KG1 (cell line): ENCODE measurements at regions not wholly inside any gene's neighbourhood (a gene's known extent, or its start where the extent isn't known, plus 50 kb on each side); places are given as distances from the start of the nearest gene placed in this dataset.
"Not testable (repeated sequence)": the region's sequence is repeated elsewhere in the genome, so short reads cannot be mapped to it uniquely, and the experiment has no call there.

Experiments used
- DNase-seq: peaks from one replicate; lab custom pipeline; 2025; lab: John Stamatoyannopoulos, UW

DNA sequence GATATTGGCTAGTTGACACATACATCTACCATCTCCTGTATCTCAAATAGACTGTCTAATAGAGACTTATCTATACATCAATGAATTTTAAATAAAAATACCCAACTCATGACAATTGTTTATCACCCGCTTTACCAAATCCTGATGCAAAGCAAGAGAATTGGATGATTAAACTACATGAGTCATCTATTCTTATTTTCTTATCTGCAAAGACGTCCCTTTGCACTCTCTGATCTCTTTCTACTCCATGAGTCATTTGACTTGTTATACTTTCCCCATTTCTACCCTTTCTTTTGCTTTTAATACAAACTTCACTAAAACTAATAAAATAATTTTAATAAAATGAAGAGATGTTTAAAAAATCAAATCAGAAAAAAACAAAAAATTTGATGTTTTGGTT lies 261.7 kb upstream of the MAP2 start:
- DNase-seq, result no peak

DNA sequence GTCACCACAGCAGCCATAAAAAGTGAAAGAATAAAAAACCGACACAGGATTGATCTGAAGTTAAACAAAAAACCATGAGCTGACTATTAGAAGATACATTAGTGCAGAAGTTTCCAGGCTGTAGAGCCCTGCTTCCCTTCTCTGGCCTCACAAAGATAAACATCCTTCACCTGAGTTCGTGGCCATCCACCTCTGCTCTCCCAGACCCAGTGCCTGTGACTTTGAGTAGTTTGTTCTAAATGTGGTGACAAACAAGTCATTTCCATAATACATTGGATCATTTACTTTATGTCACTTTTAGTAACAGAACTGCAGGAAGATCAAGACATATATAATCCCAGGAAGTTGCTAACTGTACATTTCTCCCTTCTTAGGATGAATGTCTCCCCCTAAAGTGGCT lies 241.9 kb upstream of the MAP2 start:
- no peak for DNase-seq

DNA sequence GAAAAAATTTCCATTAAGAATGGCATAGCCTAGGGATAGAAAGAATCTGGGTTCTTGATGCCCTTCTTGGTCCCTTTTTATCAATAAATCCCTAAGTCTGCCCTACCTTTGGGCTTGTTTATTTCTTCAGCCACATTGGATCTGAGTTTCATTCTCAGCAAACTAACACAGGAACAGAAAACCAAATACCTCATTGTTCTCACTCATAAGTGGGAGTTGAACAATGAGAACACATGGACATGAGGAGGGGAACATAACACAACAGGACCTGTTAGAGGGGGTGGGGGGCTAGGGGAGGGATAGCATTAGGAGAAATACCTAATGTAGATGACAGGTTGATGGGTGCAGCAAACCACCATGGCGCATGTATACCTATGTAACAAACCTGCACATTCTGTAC lies 237.0 kb upstream of the MAP2 start:
- not testable (repeated sequence) for DNase-seq

- DNase-seq, result no peak
These were observed 234.0 kb upstream of the MAP2 start for GRCh38 chr2:209189893-209190292.

DNA sequence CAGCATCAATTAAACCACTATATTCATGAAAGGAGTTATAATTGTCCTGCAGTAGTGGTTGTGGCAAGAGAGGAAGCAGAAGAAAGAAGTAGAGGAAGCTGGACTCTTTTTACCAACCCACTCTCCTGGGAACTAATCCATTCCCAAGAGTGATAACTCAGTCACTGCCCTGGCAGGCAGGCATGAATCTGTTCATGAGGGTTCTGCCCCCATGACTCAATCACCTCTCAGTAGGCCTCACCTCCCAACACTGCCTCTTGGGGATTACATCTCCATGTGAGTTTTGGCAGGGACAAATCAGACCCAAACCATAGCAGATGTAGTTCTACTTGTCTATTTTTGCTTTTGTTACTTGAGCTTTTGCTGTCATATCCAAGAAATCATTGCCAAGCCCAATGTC lies 232.7 kb upstream of the MAP2 start:
- no peak for DNase-seq

DNA sequence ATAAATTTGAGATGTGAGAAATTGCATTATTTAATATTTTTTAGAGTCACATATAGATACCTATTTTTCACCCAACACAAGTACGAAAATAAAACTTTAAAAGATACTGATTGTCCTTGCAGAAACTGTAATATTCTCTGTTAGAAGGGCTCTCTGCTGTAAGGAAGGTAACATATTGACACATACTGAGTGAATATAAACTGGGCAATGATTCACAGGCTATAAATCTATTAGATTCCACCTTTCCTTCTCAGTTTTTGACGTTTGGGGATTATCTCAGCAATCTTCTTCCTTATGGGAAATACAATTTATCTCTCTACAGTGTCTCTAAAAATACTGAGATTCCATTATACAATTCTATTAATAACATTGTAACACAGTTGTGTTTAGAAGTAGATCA lies 229.1 kb upstream of the MAP2 start:
- no peak for DNase-seq

DNA sequence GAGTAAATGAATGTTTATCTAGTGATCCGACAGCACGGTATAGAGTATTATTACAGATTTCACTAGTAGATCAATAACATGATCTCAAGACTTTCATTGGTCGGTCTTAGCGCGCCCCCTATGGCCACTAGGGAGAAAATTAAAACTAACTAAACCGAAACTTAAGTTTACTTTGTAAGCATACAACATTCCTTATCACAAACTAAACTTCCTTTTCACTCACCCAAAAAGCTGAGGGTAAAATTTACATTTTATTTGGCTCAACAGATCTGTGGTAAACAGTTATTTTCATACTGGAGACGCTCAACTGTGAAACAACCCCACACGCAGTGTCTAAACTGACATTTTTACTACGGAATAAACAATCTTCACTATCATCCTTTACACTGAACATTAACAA lies 215.6 kb upstream of the MAP2 start:
- DNase-seq, result no peak

- DNase-seq, result no peak
These were observed 213.9 kb upstream of the MAP2 start for GRCh38 chr2:209209943-209210342.

- DNase-seq, result no peak
These were observed 193.3 kb upstream of the MAP2 start for GRCh38 chr2:209230560-209230959.

- DNase-seq, result no peak
These were observed 187.5 kb upstream of the MAP2 start for GRCh38 chr2:209236377-209236776.

- DNase-seq, result no peak
These were observed 184.9 kb upstream of the MAP2 start for GRCh38 chr2:209238765-209239584.

DNA sequence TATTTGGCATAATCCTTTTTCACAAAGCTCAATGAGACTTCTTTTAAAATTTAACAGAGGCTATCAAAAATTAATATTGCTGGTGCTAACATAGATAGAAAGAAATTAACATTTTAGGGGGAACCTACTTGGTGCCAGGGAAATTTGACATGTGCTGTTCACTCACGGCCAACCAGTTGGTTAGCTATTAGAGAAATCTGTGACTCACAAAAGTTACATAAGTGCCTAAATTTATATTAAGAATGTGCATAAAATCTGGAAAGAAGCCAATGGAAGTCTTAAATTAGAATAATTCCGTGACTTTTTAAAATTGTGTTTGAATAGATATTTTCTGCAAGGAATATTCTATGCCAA lies 184.3 kb upstream of the MAP2 start:
- no peak for DNase-seq

DNA sequence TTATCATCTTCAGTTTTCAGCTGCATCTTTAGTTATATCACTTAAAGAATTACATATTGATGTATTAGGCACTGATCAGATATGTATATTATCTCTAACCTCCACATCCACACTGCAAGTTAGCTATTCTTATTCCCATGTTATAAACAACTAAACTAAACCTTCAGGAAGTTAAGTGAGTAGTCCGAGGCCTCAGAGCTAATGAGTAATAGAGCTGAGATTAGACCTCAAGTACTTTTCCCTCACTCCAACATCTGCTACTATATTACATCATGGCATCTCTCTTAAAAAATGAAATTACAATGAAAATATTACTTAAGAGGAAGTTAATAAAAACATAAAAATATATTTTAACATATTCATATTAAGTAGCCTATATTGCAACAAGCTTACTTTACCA lies 183.6 kb upstream of the MAP2 start:
- DNase-seq, result no peak

GRCh38 chr2:209253544-209253943 lies 170.3 kb upstream of the MAP2 start:
- no peak for DNase-seq

- DNase-seq, result no peak
These were observed 164.1 kb upstream of the MAP2 start for GRCh38 chr2:209259767-209260166.

DNA sequence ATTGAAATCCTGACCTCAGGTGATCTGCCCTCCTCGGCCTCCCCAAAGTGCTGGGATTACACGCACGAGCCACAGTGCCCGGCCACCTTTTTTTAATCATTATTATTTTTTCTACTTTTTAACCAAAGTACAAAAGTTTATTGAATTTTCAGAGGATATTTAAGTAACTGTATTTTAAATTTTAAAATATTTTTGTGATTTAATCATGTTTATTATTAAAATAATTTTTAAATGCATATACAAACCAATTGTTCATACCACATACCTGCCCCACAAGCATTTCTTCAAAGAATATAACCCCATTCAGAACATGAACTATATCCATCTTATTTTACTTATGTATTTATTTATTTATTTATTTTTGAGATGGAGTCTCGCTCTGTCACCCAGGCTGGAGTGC lies 163.6 kb upstream of the MAP2 start:
- no peak for DNase-seq

GRCh38 chr2:209261366-209262053 lies 162.3 kb upstream of the MAP2 start:
- not testable (repeated sequence) for DNase-seq

DNA sequence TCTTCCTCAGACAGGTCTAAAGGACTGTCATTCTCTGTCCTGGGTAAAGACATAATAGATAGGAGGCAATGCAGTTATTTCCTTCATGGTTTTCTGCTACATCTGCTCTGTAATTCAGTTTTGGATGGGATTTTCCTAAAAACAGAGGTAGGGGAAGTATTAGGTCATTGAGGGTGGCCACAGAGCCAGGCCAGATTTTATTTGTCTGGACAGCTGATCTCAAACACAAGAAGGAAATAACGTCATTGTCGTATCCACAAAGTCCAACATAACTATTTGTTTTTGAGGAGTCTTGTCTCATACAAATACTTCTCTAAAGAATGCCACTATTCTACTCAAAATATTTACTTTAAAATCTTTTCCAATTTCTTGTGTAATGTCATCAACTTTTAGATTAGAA lies 154.8 kb upstream of the MAP2 start:
- no peak for DNase-seq

GRCh38 chr2:209276000-209276399 lies 147.8 kb upstream of the MAP2 start:
- no peak for DNase-seq

GRCh38 chr2:209277444-209277843 lies 146.4 kb upstream of the MAP2 start:
- no peak for DNase-seq

GRCh38 chr2:209298601-209299000 lies 125.2 kb upstream of the MAP2 start:
- DNase-seq, result no peak

- DNase-seq, result not testable (repeated sequence)
These were observed 124.4 kb upstream of the MAP2 start for GRCh38 chr2:209299478-209299877.

DNA sequence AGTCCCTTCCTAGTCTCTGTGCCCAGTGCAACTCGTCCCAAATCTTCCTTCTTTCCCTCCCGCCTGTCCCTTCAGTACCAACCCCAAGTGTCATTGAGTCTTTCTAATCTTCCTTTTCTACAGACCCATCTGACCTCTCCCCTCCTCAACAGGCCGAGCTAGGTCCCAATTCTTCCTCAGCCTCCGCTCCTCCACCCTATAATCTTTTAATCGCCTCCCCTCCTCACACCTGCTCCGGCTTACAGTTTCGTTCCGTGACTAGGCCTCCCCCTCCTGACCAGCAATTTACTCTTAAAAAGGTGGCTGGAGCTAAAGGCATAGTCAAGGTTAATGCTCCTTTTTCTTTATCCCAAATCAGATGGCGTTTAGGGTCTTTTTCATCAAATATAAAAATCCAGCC lies 123.1 kb upstream of the MAP2 start:
- not testable (repeated sequence) for DNase-seq

DNA sequence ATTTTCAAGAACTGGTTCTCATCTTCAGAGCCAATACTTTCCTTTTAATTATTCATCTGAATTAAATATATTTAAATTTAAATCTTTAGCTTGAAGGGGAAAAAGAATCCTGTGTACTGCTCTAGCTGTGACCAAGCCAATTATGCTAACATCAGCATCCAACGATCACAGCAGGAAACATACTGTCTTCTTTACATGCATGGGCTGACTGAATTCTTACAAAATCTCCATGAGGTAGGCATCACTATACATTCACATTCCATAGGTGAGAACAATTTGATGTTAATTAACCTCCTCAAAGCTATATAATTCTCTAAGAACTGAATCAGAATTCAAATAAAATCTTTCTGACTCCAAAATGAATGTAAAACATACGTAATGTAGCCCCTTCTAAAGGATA lies 118.8 kb upstream of the MAP2 start:
- DNase-seq, result no peak
